Smooth muscle cell (in vitro differentiated cells): ENCODE measurements at regions not wholly inside any gene's neighbourhood (a gene's known extent, or its start where the extent isn't known, plus 50 kb on each side); places are given as distances from the start of the nearest gene placed in this dataset.

Source experiments
- DNase-seq: peaks from one replicate; lab custom pipeline; 2025; ENCODE audit not compliant: unreplicated experiment; lab: John Stamatoyannopoulos, UW
- H2AFZ ChIP-seq: fragments of 200-600 bp; sonication (generic); 2 replicates; pipeline ENCODE4 v1.6.0; 2016; ENCODE audit warnings: antibody characterized with exemption, low read depth, mild to moderate bottlenecking
- H3F3A ChIP-seq: fragments of 200-600 bp; sonication (generic); 2 replicates; pipeline ENCODE4 v1.6.0; 2017; ENCODE audit warnings: antibody characterized with exemption, low read depth
- H3K27ac ChIP-seq: fragments of 200-600 bp; sonication (generic); 2 replicates; pipeline ENCODE4 v1.5.1; 2016; ENCODE audit warnings: low read depth, mild to moderate bottlenecking
- H3K27me3 ChIP-seq: fragments of 200-600 bp; sonication (generic); 2 replicates; pipeline ENCODE4 v1.6.1; 2016; ENCODE audit warnings: low read depth, mild to moderate bottlenecking
- H3K36me3 ChIP-seq: fragments of 200-600 bp; sonication (generic); 2 replicates; pipeline ENCODE4 v1.5.1; 2016; ENCODE audit warnings: low read depth
- H3K4me1 ChIP-seq: fragments of 200-600 bp; sonication (generic); 2 replicates; pipeline ENCODE4 v1.5.1; 2016; ENCODE audit warnings: low read depth
- H3K4me2 ChIP-seq: fragments of 200-600 bp; sonication (generic); 2 replicates; pipeline ENCODE4 v1.6.0; 2016; ENCODE audit warnings: mild to moderate bottlenecking
- H3K4me3 ChIP-seq: fragments of 200-600 bp; sonication (generic); 2 replicates; pipeline ENCODE4 v1.5.1; 2016; ENCODE audit warnings: mild to moderate bottlenecking
- H3K79me2 ChIP-seq: fragments of 200-600 bp; sonication (generic); 2 replicates; pipeline ENCODE4 v1.6.0; 2016; ENCODE audit warnings: low read depth, mild to moderate bottlenecking
- H3K9ac ChIP-seq: fragments of 200-600 bp; sonication (generic); 2 replicates; pipeline ENCODE4 v1.6.0; 2016; ENCODE audit warnings: low read depth
- H3K9me3 ChIP-seq: fragments of 200-600 bp; sonication (generic); replicated peaks from 2 replicates; pipeline ENCODE4 v1.5.1; 2016; ENCODE audit warnings: low read depth
- H4K20me1 ChIP-seq: fragments of 200-600 bp; sonication (generic); 2 replicates; pipeline ENCODE4 v1.6.0; 2016; ENCODE audit warnings: low read depth
- CTCF ChIP-seq: fragments of 200-600 bp; sonication (generic); IDR thresholded peaks from 2 replicates; pipeline ENCODE4 v1.5.1; 2017; ENCODE audit warnings: borderline replicate concordance, mild to moderate bottlenecking, antibody characterized with exemption; ENCODE audit not compliant: insufficient read depth, poor library complexity, severe bottlenecking
- WGBS: methylation state at CpG from one replicate; pipeline ENCODE4 v1.1.7; 2016; ENCODE audit warnings: low lambda C conversion rate; 5-methylcytosine and 5-hydroxymethylcytosine counted together

GRCh38 chr6:169332250-169332649 is 78.6 kb upstream of the THBS2 start:
- Histone ChIP-seq H3K27me3 (no peaks in the 10 kb centered on the region), H3K27ac (no peak overlapping the region), H2AFZ (no peak overlapping the region), H3K9ac (no peak overlapping the region), H3F3A (no peaks in the 10 kb centered on the region), H3K4me1 (no peaks in the 10 kb centered on the region), H3K4me2 (no peak overlapping the region), H3K9me3 (no peaks in the 10 kb centered on the region), H3K79me2 (no peaks in the 10 kb centered on the region), H3K36me3 (no peaks in the 10 kb centered on the region), H3K4me3 (no peak overlapping the region), H4K20me1 (no peaks in the 10 kb centered on the region)
- no peak for DNase-seq
- WGBS: 89% methylated on average over 10 of the region's 10 CpGs
- TF ChIP-seq CTCF: no peak

- H3K27me3 ChIP-seq: no peaks in the 10 kb centered on the region
- H3F3A ChIP-seq: no peaks in the 10 kb centered on the region
- no peak for TF ChIP-seq CTCF
- no peaks in the 10 kb centered on the region for H3K36me3 ChIP-seq
- no peak for DNase-seq
- H3K4me3 ChIP-seq: no peak overlapping the region
- no peak overlapping the region for H3K9ac ChIP-seq
- H3K79me2 ChIP-seq: no peaks in the 10 kb centered on the region
- no peak overlapping the region for H3K27ac ChIP-seq
- 26% methylated on average over 5 of the region's 5 CpGs for WGBS
- H3K9me3 ChIP-seq: no peaks in the 10 kb centered on the region
- no peaks in the 10 kb centered on the region for H4K20me1 ChIP-seq
- no peaks in the 10 kb centered on the region for H3K4me1 ChIP-seq
- H3K4me2 ChIP-seq: no peak overlapping the region
- no peak overlapping the region for H2AFZ ChIP-seq
Measured at GRCh38 chr6:169328112-169328801, 74.6 kb upstream of the THBS2 start.

- H3F3A ChIP-seq: no peaks in the 10 kb centered on the region
- H3K27ac ChIP-seq: no peak overlapping the region
- H3K9me3 ChIP-seq: no peaks in the 10 kb centered on the region
- no peak for DNase-seq
- H3K36me3 ChIP-seq: no peaks in the 10 kb centered on the region
- H4K20me1 ChIP-seq: no peaks in the 10 kb centered on the region
- H3K79me2 ChIP-seq: no peaks in the 10 kb centered on the region
- no peak overlapping the region for H2AFZ ChIP-seq
- no peak for TF ChIP-seq CTCF
- no peaks in the 10 kb centered on the region for H3K27me3 ChIP-seq
- 78% methylated on average over 27 of the region's 27 CpGs for WGBS
- H3K9ac ChIP-seq: no peak overlapping the region
- H3K4me3 ChIP-seq: no peak overlapping the region
- H3K4me2 ChIP-seq: no peak overlapping the region
- H3K4me1 ChIP-seq: no peaks in the 10 kb centered on the region
Measured at GRCh38 chr6:169326067-169326799, 72.6 kb upstream of the THBS2 start.
